DMS114 treated with DMSO at 0.1 percent for 48 hours (cell line): ENCODE measurements at regions not wholly inside any gene's neighbourhood (a gene's known extent, or its start where the extent isn't known, plus 50 kb on each side); places are given as distances from the start of the nearest gene placed in this dataset.

Experiments used
- DNase-seq: peaks from one replicate; lab custom pipeline; 2025; ENCODE audit not compliant: unreplicated experiment; lab: John Stamatoyannopoulos, UW

- DNase-seq: no peak
Measured at GRCh38 chr12:84689638-84690037, 223.0 kb downstream of the SLC6A15 start.

DNA sequence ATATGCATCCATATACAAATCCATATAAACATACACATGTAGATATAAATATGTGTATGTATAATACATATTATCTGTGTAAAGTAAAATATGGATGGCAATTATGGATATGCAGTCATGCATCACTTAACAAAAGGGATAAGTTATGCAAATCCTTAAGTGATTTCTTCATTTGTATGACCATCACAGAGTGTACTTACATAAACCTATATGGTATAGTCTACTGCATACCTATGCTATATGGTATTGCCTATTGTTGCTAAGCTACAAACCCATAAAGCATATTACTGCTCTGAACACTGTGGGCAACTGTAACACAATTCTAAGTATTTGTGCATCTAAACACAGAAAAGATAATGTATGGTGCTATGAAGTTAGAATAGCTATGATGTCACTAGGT, 227.2 kb downstream of the SLC6A15 start:
- no peak for DNase-seq

GRCh38 chr12:84676787-84677186, 235.8 kb downstream of the SLC6A15 start:
- DNase-seq: no peak

DNA sequence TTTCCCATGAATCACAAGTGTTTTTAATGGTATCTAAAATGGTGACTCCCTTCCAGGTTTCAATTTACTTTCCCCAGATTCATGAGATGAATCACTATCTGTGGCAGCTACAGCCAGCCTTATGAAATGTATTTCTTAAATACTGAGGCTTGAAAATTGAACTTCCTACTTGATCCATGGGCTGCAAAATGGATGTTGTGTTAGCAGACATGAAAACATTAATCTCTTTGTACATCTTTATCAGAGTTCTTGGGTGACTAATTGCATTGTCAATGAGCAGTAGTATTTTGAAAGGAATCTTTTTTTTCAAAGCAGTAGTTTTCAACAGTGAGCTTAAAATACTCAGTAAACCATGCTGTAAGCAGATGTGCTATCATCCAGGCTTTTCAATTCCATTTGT, 250.8 kb downstream of the SLC6A15 start:
- peak; percentile 71 for DNase-seq

DNA sequence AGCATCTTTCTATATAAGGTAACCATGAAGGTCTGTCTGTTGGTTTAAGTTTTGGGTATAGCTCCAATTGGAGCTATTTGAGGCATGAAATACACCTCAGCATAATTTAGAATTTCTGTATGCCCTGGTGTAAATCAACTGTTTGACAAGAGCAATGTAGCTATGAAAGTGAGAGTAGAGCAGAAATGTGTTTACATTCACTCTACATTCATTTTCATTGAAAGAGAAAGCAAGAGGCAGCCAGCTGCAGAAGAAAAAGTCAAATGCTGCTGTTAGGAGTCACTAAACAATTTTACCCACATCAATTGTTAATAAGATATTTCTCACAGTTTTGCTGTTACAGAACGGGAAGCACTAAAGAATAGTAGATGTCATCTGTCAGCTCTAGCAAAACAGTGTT, 252.5 kb downstream of the SLC6A15 start:
- DNase-seq: peak; percentile 79

- DNase-seq: peak; percentile 79
Measured at GRCh38 chr12:84658877-84659276, 253.7 kb downstream of the SLC6A15 start.

DNA sequence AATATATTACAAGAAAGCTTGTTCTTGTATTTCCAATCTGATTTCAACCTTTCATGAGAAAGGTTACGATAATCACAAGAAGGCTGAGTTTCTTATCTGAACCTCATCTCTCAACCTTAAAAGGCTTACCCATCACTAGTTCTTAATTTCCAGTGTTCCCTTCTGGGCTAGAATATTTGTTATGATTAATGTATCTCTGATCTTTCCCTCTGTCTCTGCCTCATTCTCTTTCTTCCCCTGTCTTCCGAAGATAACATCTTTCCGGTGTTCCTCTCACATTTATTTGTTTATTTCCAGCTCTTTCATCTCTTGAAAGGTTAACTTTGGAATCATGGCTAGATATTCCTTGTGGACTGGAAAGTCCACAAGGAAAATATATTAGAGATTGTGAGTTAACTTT, 255.9 kb downstream of the SLC6A15 start:
- DNase-seq: no peak

GRCh38 chr12:84653482-84653881, 259.1 kb downstream of the SLC6A15 start:
- no peak for DNase-seq

GRCh38 chr12:84648425-84648824, 264.2 kb downstream of the SLC6A15 start:
- DNase-seq: peak; percentile 83

DNA sequence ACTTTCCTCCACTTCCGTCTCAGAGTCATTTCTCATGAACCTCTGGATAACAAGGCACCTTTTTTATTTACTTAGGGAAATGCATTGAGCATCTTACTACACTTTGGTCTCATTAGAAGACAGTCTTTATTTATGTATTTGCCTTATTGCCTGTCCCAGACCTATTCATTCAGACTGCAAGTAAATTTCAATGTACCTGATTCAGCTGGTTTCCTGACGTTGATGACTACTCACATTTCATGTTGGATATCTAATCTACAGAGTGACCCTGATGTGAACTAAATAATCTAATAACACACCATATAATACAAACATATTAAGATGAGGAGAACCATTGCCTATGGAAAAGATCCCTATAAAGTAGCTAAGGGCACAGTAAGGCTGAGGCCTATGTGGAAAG, 267.7 kb downstream of the SLC6A15 start:
- peak; percentile 84 for DNase-seq

DNA sequence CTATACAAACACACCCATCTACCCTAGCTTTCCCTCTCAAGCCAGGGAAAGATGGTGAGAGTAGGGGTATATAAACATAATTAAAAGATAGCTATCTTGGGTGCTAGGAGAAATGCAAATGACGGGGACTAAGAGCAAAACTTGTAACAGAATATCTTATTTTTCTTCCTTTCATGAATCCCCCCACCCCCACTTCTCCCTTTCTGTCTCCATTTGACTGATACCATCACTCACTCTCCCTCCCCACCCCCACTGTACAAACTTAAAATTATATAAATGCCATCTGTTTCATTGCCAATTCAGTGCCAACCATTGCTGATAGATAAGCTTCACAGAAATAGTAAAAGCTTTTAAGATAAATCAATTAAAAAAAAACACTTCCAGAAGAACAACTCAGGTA, 268.6 kb downstream of the SLC6A15 start:
- peak; percentile 77 for DNase-seq

- no peak for DNase-seq
Measured at GRCh38 chr12:84641940-84642545, 270.6 kb downstream of the SLC6A15 start.

DNA sequence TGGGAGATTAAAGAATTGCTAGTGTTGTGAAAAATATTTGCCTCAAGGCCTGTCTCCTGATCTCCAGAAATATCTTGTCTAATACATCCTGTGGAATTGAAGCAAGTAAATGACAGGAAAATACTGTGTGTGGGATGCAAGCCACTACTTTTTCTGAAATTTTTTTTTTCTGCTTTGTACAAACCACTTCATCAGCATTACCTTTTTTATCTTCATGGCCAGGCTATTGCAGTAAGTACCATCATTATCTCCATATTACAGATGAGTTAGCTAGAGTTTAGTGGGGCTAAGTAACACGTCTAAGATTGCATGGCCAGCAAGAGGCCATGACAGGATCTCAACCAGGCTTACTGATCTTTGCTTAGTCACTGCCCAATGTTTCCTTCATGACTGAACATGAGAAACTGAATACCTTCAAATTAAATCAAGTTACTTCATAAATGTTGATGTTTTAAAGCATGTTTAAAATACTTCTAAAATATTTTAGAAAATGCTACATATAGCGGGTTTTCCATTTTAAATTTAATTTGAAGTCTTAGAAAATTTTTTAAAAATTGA, 273.7 kb downstream of the SLC6A15 start:
- DNase-seq: no peak

DNA sequence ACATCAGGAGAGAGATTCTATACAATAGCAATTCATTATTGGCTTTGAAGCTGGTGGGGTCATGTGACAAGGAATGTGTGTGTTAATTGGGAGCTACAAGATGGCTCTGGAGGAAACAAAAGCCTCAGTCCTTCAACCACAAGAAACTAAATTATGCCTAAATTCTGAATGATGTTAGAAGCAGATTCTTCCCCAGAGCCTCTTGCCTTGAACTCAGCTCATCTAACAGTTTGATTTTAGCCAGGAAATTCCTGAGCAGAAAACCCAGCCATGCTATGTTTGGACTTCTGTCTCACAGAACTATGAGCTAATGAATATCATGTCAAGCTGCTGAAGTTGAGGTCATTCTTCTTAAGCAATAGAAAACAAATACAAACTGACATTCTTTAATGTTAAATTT, 274.7 kb downstream of the SLC6A15 start:
- DNase-seq: peak; percentile 85

DNA sequence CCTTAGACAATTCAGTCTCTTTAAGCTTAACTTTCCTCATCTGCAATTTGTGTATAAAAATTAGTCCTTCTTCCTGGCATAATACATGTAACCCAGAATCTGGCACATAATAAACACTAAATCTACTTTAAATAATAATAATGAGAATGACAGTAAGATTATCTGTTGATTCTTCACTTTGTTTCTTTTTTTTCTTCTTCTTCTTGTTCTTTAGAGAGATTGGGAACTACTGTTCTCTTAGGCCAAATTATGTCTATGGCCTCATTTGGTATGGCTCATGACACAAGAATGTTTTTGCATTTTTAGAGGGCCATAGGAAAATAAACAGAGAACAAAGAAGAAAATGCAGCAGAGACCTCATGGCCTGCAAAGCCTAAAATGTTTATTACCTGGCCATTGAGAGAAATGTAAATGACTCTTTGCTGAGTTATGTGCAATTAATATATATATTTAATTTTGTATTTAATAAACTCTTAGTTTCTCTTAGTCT, 275.8 kb downstream of the SLC6A15 start:
- no peak for DNase-seq

- no peak for DNase-seq
Measured at GRCh38 chr12:84634526-84634925, 278.1 kb downstream of the SLC6A15 start.

DNA sequence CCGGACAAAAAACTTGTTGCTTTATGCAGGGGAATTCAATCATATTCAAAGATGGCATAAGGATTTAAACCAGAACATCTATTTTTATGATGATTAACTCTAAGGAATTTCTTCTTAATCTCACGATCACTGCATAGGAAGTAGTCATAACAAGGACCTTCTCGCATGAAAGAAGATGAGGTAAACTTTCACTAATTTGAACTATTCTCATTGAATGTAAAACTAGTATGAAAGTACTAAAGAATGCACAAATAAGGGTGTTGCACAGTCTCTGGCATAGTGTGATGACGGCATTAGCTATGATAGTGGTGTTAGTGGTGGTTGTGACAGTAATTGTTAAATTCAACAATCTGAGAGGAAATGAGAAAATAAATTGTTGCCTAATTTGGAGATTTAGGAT, 280.0 kb downstream of the SLC6A15 start:
- peak; percentile 81 for DNase-seq

DNA sequence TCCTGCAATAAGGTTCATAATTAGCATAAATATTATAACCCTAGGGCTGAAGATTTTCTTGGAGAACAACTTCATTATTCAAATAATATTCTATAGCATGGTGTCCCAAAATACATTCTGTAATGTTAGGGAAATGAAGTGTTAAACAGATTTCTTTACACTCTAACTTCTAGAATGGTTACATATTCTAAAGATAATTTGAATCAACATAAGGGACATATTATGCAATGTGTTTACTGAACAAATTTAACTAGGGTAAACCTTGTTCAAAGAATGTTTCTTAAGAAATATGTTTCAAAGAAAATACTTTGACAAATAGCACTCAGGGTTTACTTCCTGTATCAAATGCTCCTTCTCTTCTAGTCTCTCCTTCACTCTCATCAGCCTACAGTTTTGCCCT, 281.6 kb downstream of the SLC6A15 start:
- no peak for DNase-seq

- DNase-seq: no peak
Measured at GRCh38 chr12:84627593-84627992, 285.0 kb downstream of the SLC6A15 start.

DNA sequence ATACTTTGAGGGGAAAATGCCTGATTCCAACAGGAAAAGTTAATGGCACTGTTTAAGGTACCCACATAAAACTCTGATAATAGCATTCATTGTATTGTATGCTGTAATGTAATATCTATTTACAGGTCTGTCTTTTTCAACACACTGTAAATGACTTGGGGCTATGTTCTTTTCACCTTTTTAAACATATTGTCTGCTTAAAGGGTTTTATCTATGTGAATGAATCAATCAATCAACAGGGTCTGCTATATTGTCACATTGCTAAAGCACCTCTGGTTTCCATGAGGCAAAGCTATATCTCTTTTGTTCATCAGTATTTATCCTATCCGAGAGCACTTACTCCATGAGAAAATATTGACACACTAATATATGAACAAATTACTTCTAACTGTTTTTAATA, 288.0 kb downstream of the SLC6A15 start:
- no peak for DNase-seq

DNA sequence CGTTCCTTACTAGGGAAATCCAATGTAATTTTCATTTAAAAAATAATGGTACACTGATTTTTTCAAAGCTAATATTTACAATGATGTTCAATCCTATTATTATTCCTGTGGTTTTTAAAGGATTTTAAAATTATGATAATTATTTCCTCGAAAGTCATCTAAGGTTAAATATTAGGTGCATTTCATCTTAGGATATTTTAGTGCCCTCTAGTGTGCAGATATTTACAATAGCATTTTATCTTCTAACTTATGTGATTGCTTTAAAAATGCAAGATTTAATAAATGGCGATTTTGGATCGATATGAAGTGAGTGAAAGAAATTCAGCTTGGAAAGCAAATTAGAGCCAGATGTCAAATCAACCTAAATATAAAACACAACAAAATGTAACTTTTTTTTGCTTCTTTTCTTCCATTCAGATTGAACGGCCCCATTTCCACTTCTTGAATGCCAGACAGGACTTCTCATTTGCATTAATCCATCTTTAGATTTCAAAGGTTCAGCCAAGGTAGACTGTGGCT, 293.5 kb downstream of the SLC6A15 start:
- no peak for DNase-seq

DNA sequence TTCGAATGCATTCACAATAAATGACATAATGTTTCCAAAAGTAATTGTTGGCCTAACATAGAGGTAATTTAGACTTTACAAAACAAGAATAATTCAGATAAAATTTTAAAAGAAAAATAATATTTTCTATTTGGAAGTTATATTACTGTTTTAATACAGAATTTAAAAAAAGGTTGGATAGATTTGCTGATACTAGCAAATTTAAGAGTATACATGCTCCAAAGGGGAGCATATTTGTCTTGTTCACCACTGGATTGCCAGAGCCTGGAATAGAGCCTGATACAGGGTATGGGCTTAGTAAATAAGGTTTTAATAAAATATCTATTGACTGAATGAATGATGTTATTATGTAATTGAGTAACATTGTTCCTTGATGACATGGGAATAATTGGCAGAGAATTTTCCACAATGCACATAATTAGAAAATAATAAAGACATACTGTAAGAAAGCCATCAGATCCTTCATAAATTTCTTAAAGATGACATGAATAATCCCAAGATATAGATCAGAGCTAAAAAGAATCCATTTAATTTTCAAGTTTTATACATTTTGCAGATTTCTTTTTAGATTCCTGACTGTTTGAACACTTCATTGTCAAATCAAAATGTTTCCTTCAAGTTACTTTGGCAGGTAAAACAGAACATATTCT, 305.3 kb downstream of the SLC6A15 start:
- no peak for DNase-seq
